ENCODE measurements at regions not wholly inside any gene's neighbourhood (a gene's known extent, or its start where the extent isn't known, plus 50 kb on each side); places are given as distances from the start of the nearest gene placed in this dataset.

DNA sequence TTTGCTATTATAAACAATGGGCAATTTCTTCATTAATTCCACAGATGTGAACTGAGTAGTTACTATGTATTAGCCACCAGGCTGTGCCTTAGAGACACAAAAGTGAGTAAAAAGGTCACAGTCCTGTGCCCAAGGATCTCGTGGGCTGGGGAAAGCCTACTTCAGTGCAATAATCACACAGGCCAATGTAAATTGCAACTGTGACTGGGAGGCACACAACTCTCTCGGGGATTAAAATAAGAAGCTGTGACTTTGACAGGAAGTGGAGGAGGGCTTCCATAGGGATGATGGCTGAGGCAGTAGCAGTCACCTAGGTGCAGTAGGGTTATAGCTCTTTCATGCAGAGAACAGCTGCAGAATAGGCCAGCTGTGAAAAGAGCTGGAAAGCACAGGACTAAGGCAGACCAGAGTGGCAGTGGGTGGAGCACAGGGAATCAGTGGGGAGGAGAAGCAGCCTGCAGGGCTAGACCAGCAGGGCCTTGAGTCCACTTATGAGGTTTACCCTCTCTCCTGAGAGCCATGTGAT lies 121.9 kb downstream of the MAB21L3 start:
- peak; percentile 12 for DNase-seq

DNA sequence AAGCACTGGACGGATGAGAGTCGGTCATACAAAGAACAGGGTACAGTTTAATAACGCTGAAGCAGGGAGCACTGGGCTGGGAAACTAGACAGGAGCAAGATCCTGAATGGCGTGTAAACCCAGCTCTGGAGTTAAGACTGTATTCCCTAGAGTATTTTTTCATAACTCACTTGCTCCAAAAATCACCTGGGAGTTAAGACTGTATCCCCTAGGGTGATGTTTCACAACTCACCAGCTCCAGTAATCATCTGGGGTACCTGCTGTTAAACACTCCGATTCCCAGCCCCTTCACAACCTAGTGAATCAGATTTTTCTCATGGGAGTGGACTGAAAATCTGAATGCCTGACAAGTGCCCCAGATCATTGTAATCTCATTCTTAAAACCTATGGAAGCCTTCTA lies 123.2 kb downstream of the MAB21L3 start:
- no peak for DNase-seq

GRCh38 chr1:116239916-116240315 lies 128.7 kb downstream of the MAB21L3 start:
- DNase-seq, result no peak

GRCh38 chr1:116242741-116243140 lies 130.3 kb upstream of the ATP1A1 start:
- no peak for DNase-seq

DNA sequence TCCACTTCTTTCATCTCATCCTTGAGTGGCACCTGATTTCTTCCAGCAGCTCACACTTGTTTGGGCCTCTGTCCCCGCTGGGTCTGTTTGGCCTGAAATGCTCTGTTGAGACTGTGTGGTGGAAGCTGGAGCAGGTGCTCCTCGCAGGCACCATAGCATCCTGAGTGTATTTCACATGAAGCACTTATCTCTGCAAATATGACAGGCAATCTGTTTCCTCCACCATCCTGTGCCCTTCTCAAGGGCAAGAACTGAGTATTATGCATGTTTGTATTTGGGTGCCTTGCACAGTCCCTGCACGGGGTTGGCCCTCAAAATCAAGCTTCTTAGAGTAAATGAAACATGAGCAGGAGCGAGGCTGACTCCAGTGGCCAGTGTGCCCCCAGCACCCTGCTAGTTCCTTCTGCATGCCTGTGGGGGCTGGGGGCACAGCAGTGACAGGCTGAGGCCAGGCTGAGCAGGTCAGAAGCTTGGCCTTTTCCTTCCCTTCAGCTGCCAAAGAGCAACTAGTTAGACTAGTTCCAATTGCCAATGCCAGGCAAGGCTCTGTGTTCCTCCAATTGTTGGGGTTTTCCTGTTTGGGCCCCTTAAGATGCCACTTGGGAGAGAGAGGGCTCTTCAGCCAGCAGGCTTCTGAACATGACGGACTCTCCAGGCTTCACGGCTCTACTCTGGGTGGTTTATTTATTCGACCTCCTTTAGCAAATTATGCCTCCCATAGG lies 129.6 kb upstream of the ATP1A1 start:
- DNase-seq, result peak; percentile 15

GRCh38 chr1:116246174-116246573 lies 126.9 kb upstream of the ATP1A1 start:
- no peak for DNase-seq

- no peak for DNase-seq
Observed at GRCh38 chr1:116252271-116252670, 120.8 kb upstream of the ATP1A1 start.

DNA sequence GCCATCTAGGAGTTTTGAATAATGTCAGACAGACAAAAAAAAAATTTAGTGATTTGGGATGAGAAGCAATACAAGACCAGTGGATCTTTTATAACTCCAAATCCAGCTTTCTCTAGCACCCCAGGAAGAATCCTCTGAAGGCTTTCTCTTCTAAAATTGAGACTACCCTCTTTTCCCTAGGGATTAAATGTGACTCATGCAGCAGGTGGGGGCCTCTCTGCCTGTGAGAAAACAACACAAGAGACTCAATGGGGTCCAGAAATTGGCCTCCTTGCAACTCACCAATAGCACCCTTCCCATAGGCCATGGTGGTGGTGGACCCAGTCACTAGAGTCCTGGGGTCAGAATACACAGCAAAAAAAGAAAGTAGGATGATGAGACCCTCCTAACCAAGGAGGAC lies 120.3 kb upstream of the ATP1A1 start:
- no peak for DNase-seq

GRCh38 chr1:116253566-116254382 lies 119.3 kb upstream of the ATP1A1 start:
- peak; percentile 55 for DNase-seq

DNA sequence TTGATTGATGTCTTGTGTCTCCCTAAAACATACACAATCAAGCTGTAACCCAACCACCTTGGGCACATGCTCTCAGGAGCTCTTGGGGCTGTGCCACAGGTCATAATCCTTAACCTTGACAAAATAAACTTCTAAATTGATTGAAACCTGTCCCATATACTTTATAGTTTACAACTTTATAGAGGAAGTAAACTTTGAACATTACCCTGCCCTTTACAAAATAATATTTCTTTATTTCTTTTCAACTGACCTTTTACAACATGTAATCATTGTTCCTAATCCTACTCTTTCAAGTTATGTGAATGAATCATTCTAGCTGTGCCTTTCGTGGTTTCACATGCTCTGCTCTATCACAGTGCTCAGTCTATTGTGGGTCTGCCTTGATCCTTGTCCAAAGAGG lies 118.3 kb upstream of the ATP1A1 start:
- no peak for DNase-seq

- DNase-seq, result peak; percentile 26
Observed at GRCh38 chr1:116255486-116256285, 117.4 kb upstream of the ATP1A1 start.

DNA sequence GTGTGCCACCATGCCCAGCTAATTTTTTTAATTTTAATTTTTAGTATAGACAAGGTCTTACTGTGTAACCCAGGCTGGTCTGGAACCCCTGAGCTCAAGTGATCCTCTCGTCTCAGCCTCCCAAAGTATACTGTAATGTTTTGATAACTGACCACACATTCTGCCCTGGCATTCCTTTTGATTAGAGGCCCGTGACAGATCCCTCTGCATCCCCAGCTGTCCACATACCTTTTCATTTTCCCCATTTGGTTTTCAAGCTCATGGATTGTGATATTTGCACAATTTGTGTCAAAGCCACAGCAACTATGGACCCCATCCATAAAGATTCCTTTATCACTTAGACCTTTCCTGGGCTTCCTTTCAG lies 116.8 kb upstream of the ATP1A1 start:
- no peak for DNase-seq

DNA sequence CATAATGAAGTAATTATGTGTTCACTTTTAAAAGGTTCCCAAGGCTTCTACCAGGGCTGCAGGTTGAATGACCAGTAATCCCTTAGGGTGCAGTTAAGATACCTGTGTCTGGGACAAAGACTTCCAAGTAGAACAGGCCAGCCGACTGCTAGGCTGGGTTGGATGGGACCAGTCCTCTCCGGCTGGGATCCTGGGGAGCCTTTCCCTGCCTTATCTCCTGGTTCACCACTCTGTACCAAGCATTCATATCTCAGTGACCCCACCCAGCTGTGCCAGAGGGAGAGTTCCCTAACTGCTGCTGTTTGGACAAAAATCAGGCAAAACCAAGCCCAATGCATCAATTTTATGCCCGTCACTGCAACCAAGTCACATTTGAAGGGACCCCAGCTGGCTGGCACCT lies 116.2 kb upstream of the ATP1A1 start:
- DNase-seq, result no peak

- DNase-seq, result no peak
Observed at GRCh38 chr1:116257341-116257767, 115.7 kb upstream of the ATP1A1 start.

GRCh38 chr1:116257836-116258235 lies 115.2 kb upstream of the ATP1A1 start:
- DNase-seq, result no peak

GRCh38 chr1:116258668-116259419 lies 114.2 kb upstream of the ATP1A1 start:
- DNase-seq, result no peak

DNA sequence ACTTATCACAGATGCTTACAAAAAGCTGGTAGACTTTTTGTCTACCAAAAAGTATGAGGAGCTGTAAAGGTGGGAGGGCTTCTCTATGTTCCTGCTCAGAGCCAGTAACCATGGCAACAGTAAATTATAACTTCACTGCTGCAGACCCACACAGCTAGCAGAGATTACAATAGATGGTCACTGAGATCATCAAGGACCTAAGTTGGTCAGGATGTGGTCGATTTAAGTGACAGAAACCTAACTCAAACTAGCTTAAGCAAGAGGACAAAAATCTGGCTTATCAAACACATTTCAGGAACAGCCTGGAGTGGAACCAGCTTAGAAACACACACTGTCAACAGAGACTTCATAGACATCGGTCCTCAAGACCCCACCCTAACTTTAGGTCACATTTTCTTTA lies 113.4 kb upstream of the ATP1A1 start:
- no peak for DNase-seq

GRCh38 chr1:116260115-116260514 lies 112.9 kb upstream of the ATP1A1 start:
- no peak for DNase-seq

DNA sequence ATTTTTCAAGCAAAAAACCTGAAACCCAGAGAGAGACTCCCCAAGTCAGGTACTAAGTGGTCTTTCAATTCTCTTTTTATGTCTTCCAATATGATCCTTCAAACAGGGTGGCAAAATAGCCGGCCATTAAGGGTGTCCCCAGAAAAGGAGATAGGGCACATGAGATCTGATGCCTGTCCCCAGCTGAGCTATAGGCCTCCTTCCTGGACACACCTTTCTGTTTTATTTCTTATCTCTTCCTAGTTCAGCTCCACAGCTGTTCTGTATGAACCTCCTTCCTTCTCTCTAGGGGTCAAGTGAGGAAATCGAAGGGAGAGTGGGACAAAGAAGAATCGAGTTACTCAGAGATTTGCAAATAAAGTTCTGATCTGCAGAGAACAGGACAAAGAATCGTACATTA lies 112.4 kb upstream of the ATP1A1 start:
- no peak for DNase-seq

DNA sequence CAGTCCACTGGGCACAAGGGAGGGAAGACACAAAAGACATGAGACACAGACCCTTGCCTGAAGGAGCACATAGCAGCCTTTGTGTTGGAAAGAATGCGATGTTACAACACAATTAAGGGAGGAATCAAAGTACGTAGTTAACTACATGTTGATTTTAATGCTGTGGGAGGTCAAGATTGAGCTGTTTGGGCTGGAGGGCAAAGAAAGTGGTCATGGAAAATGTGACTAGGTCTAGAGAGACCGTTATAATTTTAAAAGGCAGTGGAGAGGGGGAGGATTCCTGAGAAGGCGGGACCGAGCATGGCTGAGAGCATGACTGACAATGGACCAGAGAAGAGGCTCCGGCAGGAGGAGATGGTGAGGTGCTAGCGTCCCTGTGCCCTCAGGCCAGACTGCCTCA lies 111.8 kb upstream of the ATP1A1 start:
- DNase-seq, result no peak

GRCh38 chr1:116262207-116262994 lies 110.6 kb upstream of the ATP1A1 start:
- DNase-seq, result no peak
